ENCODE measurements at regions not wholly inside any gene's neighbourhood (a gene's known extent, or its start where the extent isn't known, plus 50 kb on each side); places are given as distances from the start of the nearest gene placed in this dataset.

DNA sequence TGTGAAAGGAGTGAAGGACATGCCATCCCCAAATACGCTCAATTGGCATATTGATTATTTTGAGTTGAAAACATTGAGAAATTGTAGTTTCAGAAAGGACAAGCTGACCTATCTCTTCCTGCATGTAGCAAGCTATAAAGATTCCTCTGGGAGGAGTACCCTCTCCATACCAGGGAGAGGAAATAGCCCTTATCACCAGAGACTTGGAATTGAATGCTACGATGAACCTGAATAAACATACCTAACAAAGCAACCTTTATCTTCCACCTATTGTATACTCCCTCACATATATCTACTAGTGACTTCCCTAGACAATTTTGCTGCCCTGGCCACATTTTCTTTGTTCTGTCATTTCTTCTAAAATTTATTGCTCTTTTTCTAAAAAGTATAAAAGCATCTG, 150.2 kb upstream of the EEPD1 start:
- intact Hi-C loops (cut with micrococcal nuclease; ENCODE audit: unreplicated experiment) (no loop called here), in situ Hi-C loops (cut with MboI) (no loop called here)
- RAD21 ChIA-PET (ENCODE audit: unreplicated experiment), result no interaction called here
- no peak overlapping the region for H3K4me2 ChIP-seq (ENCODE audit: control insufficient read depth, insufficient read depth)
- no peaks in the 10 kb centered on the region for H3K9me3 ChIP-seq (replicated peaks; ENCODE audit: control insufficient read depth, insufficient read depth, low read length)
- FAIRE-seq, result no peak
- H3K27me3 ChIP-seq (replicated peaks in 1 of 2; ENCODE audit: control insufficient read depth in 2 of 2, insufficient read depth in 2 of 2, low read length in 1 of 2), result peaks cover 0 to 3% of the 10 kb centered on the region in 2 experiments; a peak in 2 of 4 replicates
- DNase-seq (ENCODE audit: low read depth, low spot score), result no peak
- no peaks in the 10 kb centered on the region for H3K36me3 ChIP-seq (ENCODE audit: control insufficient read depth in 2 of 2, insufficient read depth in 2 of 2, low read length in 1 of 2)
- CTCF ChIA-PET, result interaction anchor here (1.2 kb wide), 1 partner anchor 18 kb away, joined by 3 read pairs; no protein-coding TSS in a partner anchor
- no peak overlapping the region for H3K27ac ChIP-seq (ENCODE audit: control insufficient read depth, insufficient read depth)
- BruUV-seq (replicated peaks), result no TSS peak
- no peak for ATAC-seq
- no peaks in the 10 kb centered on the region for H3K4me1 ChIP-seq (ENCODE audit: control insufficient read depth, insufficient read depth, low read length)
- SMC1A ChIA-PET (ENCODE audit: uncharacterized antibody, unreplicated experiment), result no interaction called here
- H3K4me3 ChIP-seq, result no peak overlapping the region
- no peak overlapping the region for H3K9ac ChIP-seq (ENCODE audit: control insufficient read depth, insufficient read depth, low read length)
- POLR2A ChIA-PET, result no interaction called here
- no peaks in the 10 kb centered on the region for H3K79me2 ChIP-seq (ENCODE audit: control insufficient read depth, insufficient read depth, low read length)
- 28% methylated on average over 2 of the region's 2 CpGs for WGBS (ENCODE audit: insufficient coverage, insufficient replicate concordance, low lambda C conversion rate, missing lambda C conversion rate)
- no peak overlapping the region for H2AFZ ChIP-seq (ENCODE audit: control insufficient read depth, low read depth, low read length)
- H4K20me1 ChIP-seq (ENCODE audit: control insufficient read depth, insufficient read depth), result no peaks in the 10 kb centered on the region
- TF ChIP-seq PRDM15 (CRISPR knock-in tag; IDR thresholded peaks at IDR 0.05) (no peak), DPF2 (IDR thresholded peaks at IDR 0.05) (no peak), SUPT20H (IDR thresholded peaks at IDR 0.05; ENCODE audit: borderline replicate concordance, control insufficient read depth, low read depth, low read length) (no peak), POLR2AphosphoS2 (IDR thresholded peaks at IDR 0.05; ENCODE audit: low read depth, low read length) (no peak), FOXM1 (IDR thresholded peaks at IDR 0.05; ENCODE audit: low read depth, low read length) (no peak), ZNF592 (IDR thresholded peaks at IDR 0.05) (no peak), RBBP5 (conservative IDR thresholded peaks at IDR 0.05) (no peak), NBN (IDR thresholded peaks at IDR 0.05) (no peak), NFYA (IDR thresholded peaks at IDR 0.05; ENCODE audit: borderline replicate concordance, low read depth, low read length) (no peak), PAX5 (IDR thresholded peaks at IDR 0.05; ENCODE audit: borderline replicate concordance, low read depth, low read length) (no peak)
- TF ChIP-seq, protein P1, sequence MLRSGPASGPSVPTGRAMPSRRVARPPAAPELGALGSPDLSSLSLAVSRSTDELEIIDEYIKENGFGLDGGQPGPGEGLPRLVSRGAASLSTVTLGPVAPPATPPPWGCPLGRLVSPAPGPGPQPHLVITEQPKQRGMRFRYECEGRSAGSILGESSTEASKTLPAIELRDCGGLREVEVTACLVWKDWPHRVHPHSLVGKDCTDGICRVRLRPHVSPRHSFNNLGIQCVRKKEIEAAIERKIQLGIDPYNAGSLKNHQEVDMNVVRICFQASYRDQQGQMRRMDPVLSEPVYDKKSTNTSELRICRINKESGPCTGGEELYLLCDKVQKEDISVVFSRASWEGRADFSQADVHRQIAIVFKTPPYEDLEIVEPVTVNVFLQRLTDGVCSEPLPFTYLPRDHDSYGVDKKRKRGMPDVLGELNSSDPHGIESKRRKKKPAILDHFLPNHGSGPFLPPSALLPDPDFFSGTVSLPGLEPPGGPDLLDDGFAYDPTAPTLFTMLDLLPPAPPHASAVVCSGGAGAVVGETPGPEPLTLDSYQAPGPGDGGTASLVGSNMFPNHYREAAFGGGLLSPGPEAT (IDR thresholded peaks at IDR 0.05; ENCODE audit: low read depth), result no peak
- TF ChIP-seq, protein P2, sequence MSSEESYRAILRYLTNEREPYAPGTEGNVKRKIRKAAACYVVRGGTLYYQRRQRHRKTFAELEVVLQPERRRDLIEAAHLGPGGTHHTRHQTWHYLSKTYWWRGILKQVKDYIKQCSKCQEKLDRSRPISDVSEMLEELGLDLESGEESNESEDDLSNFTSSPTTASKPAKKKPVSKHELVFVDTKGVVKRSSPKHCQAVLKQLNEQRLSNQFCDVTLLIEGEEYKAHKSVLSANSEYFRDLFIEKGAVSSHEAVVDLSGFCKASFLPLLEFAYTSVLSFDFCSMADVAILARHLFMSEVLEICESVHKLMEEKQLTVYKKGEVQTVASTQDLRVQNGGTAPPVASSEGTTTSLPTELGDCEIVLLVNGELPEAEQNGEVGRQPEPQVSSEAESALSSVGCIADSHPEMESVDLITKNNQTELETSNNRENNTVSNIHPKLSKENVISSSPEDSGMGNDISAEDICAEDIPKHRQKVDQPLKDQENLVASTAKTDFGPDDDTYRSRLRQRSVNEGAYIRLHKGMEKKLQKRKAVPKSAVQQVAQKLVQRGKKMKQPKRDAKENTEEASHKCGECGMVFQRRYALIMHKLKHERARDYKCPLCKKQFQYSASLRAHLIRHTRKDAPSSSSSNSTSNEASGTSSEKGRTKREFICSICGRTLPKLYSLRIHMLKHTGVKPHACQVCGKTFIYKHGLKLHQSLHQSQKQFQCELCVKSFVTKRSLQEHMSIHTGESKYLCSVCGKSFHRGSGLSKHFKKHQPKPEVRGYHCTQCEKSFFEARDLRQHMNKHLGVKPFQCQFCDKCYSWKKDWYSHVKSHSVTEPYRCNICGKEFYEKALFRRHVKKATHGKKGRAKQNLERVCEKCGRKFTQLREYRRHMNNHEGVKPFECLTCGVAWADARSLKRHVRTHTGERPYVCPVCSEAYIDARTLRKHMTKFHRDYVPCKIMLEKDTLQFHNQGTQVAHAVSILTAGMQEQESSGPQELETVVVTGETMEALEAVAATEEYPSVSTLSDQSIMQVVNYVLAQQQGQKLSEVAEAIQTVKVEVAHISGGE (CRISPR knock-in tag; IDR thresholded peaks at IDR 0.05), result no peak
